ENCODE measurements at regions not wholly inside any gene's neighbourhood (a gene's known extent, or its start where the extent isn't known, plus 50 kb on each side); places are given as distances from the start of the nearest gene placed in this dataset.

GRCh38 chr2:104923665-104924064 is 69.8 kb downstream of the POU3F3 start:
- no peak for DNase-seq (ENCODE audit: low spot score, unreplicated experiment)
- no peak overlapping the region for H3K4me3 Mint-ChIP-seq (ENCODE audit: low read depth)
- no peak overlapping the region for H3K27ac Mint-ChIP-seq
- TF ChIP-seq, protein P1, sequence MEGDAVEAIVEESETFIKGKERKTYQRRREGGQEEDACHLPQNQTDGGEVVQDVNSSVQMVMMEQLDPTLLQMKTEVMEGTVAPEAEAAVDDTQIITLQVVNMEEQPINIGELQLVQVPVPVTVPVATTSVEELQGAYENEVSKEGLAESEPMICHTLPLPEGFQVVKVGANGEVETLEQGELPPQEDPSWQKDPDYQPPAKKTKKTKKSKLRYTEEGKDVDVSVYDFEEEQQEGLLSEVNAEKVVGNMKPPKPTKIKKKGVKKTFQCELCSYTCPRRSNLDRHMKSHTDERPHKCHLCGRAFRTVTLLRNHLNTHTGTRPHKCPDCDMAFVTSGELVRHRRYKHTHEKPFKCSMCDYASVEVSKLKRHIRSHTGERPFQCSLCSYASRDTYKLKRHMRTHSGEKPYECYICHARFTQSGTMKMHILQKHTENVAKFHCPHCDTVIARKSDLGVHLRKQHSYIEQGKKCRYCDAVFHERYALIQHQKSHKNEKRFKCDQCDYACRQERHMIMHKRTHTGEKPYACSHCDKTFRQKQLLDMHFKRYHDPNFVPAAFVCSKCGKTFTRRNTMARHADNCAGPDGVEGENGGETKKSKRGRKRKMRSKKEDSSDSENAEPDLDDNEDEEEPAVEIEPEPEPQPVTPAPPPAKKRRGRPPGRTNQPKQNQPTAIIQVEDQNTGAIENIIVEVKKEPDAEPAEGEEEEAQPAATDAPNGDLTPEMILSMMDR (IDR thresholded peaks at IDR 0.05; ENCODE audit: unreplicated experiment) = no peak
- no peaks in the 10 kb centered on the region for H3K9me3 Mint-ChIP-seq (ENCODE audit: low read depth)
- no peaks in the 10 kb centered on the region for H3K36me3 Mint-ChIP-seq (ENCODE audit: insufficient read depth)
- peaks cover 11% of the 10 kb centered on the region for H3K27me3 Mint-ChIP-seq
- no peaks in the 10 kb centered on the region for H3K4me1 Mint-ChIP-seq (ENCODE audit: low read depth)

DNA sequence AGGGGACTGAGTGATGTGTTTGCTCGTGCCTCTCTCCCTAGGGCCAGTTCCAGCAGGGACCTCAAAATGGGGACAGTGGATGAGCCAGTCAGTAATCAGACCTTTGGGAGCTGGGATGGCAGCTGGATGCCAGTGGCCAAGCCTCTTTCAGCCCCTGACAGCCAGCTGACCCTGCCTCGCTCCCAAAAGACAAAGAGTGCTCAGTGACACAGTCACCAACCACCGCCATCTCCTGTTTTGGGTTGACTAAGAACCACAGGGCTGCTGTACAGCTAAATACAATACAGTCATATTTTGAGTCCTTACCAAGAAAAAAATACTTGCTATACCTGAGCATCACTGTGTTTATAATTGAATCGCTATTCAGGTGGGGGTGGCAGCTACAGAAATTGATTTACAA is 75.7 kb downstream of the POU3F3 start:
- no peak overlapping the region for H3K27ac Mint-ChIP-seq
- no peaks in the 10 kb centered on the region for H3K36me3 Mint-ChIP-seq (ENCODE audit: insufficient read depth)
- no peak for DNase-seq (ENCODE audit: low spot score, unreplicated experiment)
- peaks cover 7% of the 10 kb centered on the region for H3K27me3 Mint-ChIP-seq
- H3K9me3 Mint-ChIP-seq (ENCODE audit: low read depth) = no peaks in the 10 kb centered on the region
- no peak overlapping the region for H3K4me3 Mint-ChIP-seq (ENCODE audit: low read depth)
- H3K4me1 Mint-ChIP-seq (ENCODE audit: low read depth) = no peaks in the 10 kb centered on the region
- TF ChIP-seq, protein P1 (IDR thresholded peaks at IDR 0.05; ENCODE audit: unreplicated experiment) = no peak

DNA sequence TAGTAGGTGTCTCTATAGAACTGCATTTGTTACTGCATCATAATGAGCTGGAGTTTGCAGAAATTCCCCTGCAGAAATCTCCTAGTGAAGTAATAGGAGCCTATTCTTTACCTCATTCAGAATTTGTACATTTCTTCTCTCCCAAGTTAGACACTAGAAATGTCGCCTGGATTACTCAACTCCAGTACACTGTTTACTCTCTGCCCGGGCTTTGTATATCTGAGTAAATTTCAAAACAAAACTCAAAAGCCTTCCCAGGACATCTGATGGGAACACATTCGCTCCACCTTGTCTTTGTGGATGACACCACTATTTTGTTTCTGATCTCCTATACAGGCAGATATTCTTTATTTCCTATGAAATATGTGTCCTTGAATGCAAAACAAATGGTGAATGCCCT is 76.8 kb downstream of the POU3F3 start:
- Mint-ChIP-seq H3K36me3 (ENCODE audit: insufficient read depth) (no peaks in the 10 kb centered on the region), H3K27me3 (peaks cover 6% of the 10 kb centered on the region), H3K4me3 (ENCODE audit: low read depth) (no peak overlapping the region), H3K4me1 (ENCODE audit: low read depth) (peaks cover 7% of the 10 kb centered on the region), H3K9me3 (ENCODE audit: low read depth) (no peaks in the 10 kb centered on the region), H3K27ac (no peak overlapping the region)
- TF ChIP-seq, protein P1 (IDR thresholded peaks at IDR 0.05; ENCODE audit: unreplicated experiment) = no peak
- DNase-seq (ENCODE audit: low spot score, unreplicated experiment) = no peak

GRCh38 chr2:104932243-104932642 is 78.3 kb downstream of the POU3F3 start:
- TF ChIP-seq, protein P1 (IDR thresholded peaks at IDR 0.05; ENCODE audit: unreplicated experiment) = no peak
- H3K9me3 Mint-ChIP-seq (ENCODE audit: low read depth) = no peaks in the 10 kb centered on the region
- no peak overlapping the region for H3K4me3 Mint-ChIP-seq (ENCODE audit: low read depth)
- peaks cover 7% of the 10 kb centered on the region for H3K4me1 Mint-ChIP-seq (ENCODE audit: low read depth)
- no peaks in the 10 kb centered on the region for H3K36me3 Mint-ChIP-seq (ENCODE audit: insufficient read depth)
- H3K27ac Mint-ChIP-seq = no peak overlapping the region
- no peak for DNase-seq (ENCODE audit: low spot score, unreplicated experiment)
- H3K27me3 Mint-ChIP-seq = peaks cover 6% of the 10 kb centered on the region

DNA sequence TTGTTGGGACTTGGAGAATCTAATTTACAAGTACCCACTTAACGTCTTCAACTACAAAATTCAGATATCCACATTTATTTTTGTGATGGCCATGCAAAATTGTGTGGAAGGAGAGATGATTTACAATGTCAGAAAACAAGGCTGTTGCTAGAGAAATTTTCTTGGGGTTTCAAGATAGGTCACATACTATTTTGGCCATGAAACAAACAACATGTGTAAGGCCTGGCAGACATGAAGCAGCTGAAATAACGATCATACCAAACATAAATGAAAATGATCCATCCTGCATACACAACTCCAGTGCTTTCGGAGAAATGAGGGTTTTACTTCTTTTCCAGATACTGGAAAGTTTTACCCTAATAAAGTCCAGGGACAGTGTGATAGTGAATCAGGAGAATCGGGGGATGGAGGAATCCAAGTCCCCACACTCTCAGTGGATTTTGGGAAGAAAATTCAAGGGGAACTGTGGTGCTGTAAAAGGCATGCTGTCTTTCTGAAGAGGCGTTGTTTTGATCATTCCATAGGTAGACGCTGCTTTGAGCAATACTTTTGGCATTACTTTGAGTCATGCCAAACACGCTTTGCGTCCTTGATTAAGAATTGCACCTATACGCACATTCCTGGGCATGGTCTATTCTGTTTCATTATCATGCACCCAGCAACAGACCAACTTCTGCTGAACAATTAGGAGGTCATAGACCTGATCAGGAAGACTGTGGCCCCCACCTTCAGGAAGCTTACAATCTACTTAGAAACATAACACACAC is 79.4 kb downstream of the POU3F3 start:
- H3K4me3 Mint-ChIP-seq (ENCODE audit: low read depth) = no peak overlapping the region
- no peaks in the 10 kb centered on the region for H3K36me3 Mint-ChIP-seq (ENCODE audit: insufficient read depth)
- peaks cover 7% of the 10 kb centered on the region for H3K4me1 Mint-ChIP-seq (ENCODE audit: low read depth)
- peaks cover 6% of the 10 kb centered on the region for H3K27me3 Mint-ChIP-seq
- DNase-seq (ENCODE audit: low spot score, unreplicated experiment) = no peak
- H3K27ac Mint-ChIP-seq = no peak overlapping the region
- no peaks in the 10 kb centered on the region for H3K9me3 Mint-ChIP-seq (ENCODE audit: low read depth)
- TF ChIP-seq, protein P1 (IDR thresholded peaks at IDR 0.05; ENCODE audit: unreplicated experiment) = no peak

Measured in progenitor cell of endocrine pancreas (in vitro differentiated cells).